IMR-90 (cell line): ENCODE measurements at regions not wholly inside any gene's neighbourhood (a gene's known extent, or its start where the extent isn't known, plus 50 kb on each side); places are given as distances from the start of the nearest gene placed in this dataset.

ENCODE experiments used
- ATAC-seq: fragments of 200-7000 bp; cut with Tn5 transposase; 2 replicates; pipeline ENCODE4 v1.9.1; 2020; ENCODE audit warnings: low read depth, mild to moderate bottlenecking, moderate library complexity
- BruUV-seq: library from RNA; stranded (reverse); fragments of 400-500 nt; replicated peaks from 2 replicates; lab custom pipeline; 2021; lab: Mats Ljungman, UMichigan
- CTCF ChIA-PET: fragments of 300-600 bp; formaldehyde crosslinking; extraction: SDS; loops from one replicate; lab custom pipeline; 2021; ENCODE audit warnings: antibody characterized with exemption; lab: Yijun Ruan, JAX
- POLR2A ChIA-PET: fragments of 300-600 bp; sonication (Branson Sonifier 250); formaldehyde crosslinking; loops from one replicate; lab custom pipeline; 2022; ENCODE audit warnings: antibody characterized with exemption; ENCODE audit not compliant: unreplicated experiment; lab: Charles Lee
- DNase-seq: peaks from one replicate; pipeline ENCODE4 v3.0.0; 2013
- H2AFZ ChIP-seq: replicated peaks from 2 replicates; pipeline ENCODE3; 2013; ENCODE audit warnings: low read length, mild to moderate bottlenecking; ENCODE audit not compliant: poor library complexity
- H2AK5ac ChIP-seq: 2 replicates; pipeline ENCODE4 v1.6.1; 2013; ENCODE audit warnings: low read depth, low read length, inconsistent platforms
- H2AK9ac ChIP-seq: replicated peaks from 2 replicates; pipeline ENCODE3; 2013; ENCODE audit warnings: mild to moderate bottlenecking, low read depth, low read length, moderate library complexity; ENCODE audit not compliant: poor library complexity
- H2BK120ac ChIP-seq: 2 replicates; pipeline ENCODE4 v1.6.1; 2013; ENCODE audit warnings: low read depth, low read length, inconsistent platforms
- H2BK15ac ChIP-seq: 3 replicates; pipeline ENCODE4 v1.6.1; 2013; ENCODE audit warnings: low read depth, low read length, inconsistent platforms
- H2BK20ac ChIP-seq: 2 replicates; pipeline ENCODE4 v1.6.1; 2013; ENCODE audit warnings: low read depth, mild to moderate bottlenecking, inconsistent platforms, low read length, moderate library complexity
- H2BK5ac ChIP-seq: 2 replicates; pipeline ENCODE4 v1.6.1; 2013; ENCODE audit warnings: mild to moderate bottlenecking, low read depth, low read length, inconsistent platforms; ENCODE audit not compliant: poor library complexity, severe bottlenecking
- H3K14ac ChIP-seq: replicated peaks from 2 replicates; pipeline ENCODE4 v1.6.1; 2013; ENCODE audit warnings: low read depth, low read length, inconsistent platforms
- H3K18ac ChIP-seq: 2 replicates; pipeline ENCODE4 v1.6.1; 2013; ENCODE audit warnings: low read depth, low read length, control low read depth
- H3K23ac ChIP-seq: 2 replicates; pipeline ENCODE4 v1.6.1; 2013; ENCODE audit warnings: low read depth, low read length, inconsistent platforms
- H3K27ac ChIP-seq: 2 replicates; pipeline ENCODE4 v1.5.1; 2013; ENCODE audit warnings: mild to moderate bottlenecking, control low read depth, low read length; ENCODE audit not compliant: insufficient read depth
- H3K27me3 ChIP-seq: 2 replicates; pipeline ENCODE4 v1.6.1; 2013; ENCODE audit warnings: low read length; ENCODE audit not compliant: control insufficient read depth, insufficient read depth
- H3K36me3 ChIP-seq: 2 replicates; pipeline ENCODE4 v1.6.1; 2013; ENCODE audit warnings: low read length, mixed read lengths; ENCODE audit not compliant: control insufficient read depth, insufficient read depth
- H3K4ac ChIP-seq: 2 replicates; pipeline ENCODE4 v1.6.1; 2013; ENCODE audit warnings: low read depth, low read length, inconsistent platforms
- H3K4me1 ChIP-seq: 2 replicates; pipeline ENCODE4 v1.6.1; 2013; ENCODE audit warnings: low read length, mixed read lengths; ENCODE audit not compliant: control insufficient read depth, insufficient read depth
- H3K4me2 ChIP-seq: 2 replicates; pipeline ENCODE4 v1.6.1; 2013; ENCODE audit warnings: low read depth, mild to moderate bottlenecking, control low read depth, low read length, moderate library complexity
- H3K4me3 ChIP-seq: 2 replicates; pipeline ENCODE4 v1.5.1; 2013; ENCODE audit warnings: low read depth, mild to moderate bottlenecking, control low read depth, low read length, moderate library complexity; ENCODE audit not compliant: insufficient read depth
- H3K56ac ChIP-seq: 2 replicates; pipeline ENCODE4 v1.6.1; 2013; ENCODE audit warnings: low read length, inconsistent platforms; ENCODE audit not compliant: insufficient read depth; ENCODE audit errors: extremely low read depth
- H3K79me1 ChIP-seq, 2 experiments: 2 replicates each; pipeline ENCODE4 v1.6.1; 2013; ENCODE audit warnings: low read length in 2 of 2, inconsistent platforms in 1 of 2, low read depth in 1 of 2
- H3K9ac ChIP-seq: 2 replicates; pipeline ENCODE4 v1.6.1; 2013; ENCODE audit warnings: low read depth, low read length, control low read depth
- H3K9me1 ChIP-seq: 2 replicates; pipeline ENCODE4 v1.6.1; 2013; ENCODE audit warnings: low read length, inconsistent platforms; ENCODE audit not compliant: insufficient read depth
- H3K9me3 ChIP-seq: 2 replicates; pipeline ENCODE4 v1.6.1; 2013; ENCODE audit warnings: low read length; ENCODE audit not compliant: control insufficient read depth, insufficient read depth
- H4K20me1 ChIP-seq: 2 replicates; pipeline ENCODE4 v1.6.1; 2013; ENCODE audit warnings: low read length, inconsistent platforms; ENCODE audit not compliant: insufficient read depth
- H4K5ac ChIP-seq: 2 replicates; pipeline ENCODE4 v1.6.1; 2013; ENCODE audit warnings: mild to moderate bottlenecking, low read depth, low read length, control low read depth
- H4K8ac ChIP-seq, 2 experiments: 2 replicates each; pipeline ENCODE4 v1.6.1; 2013; ENCODE audit warnings: low read depth in 2 of 2, low read length in 2 of 2, control low read depth in 1 of 2, inconsistent platforms in 1 of 2
- H4K91ac ChIP-seq: 2 replicates; pipeline ENCODE4 v1.6.1; 2013; ENCODE audit warnings: low read depth, low read length, inconsistent platforms; ENCODE audit not compliant: insufficient read depth
- BHLHE40 ChIP-seq: fragments of 150-350 bp; IDR thresholded peaks from 2 replicates; pipeline ENCODE4 v1.6.1; 2016; ENCODE audit warnings: mild to moderate bottlenecking, low read depth, low read length
- CEBPB ChIP-seq: IDR thresholded peaks from 2 replicates; pipeline ENCODE4 v1.6.1; 2012; ENCODE audit warnings: low read depth, low read length, improper control_type of control experiment
- FOS ChIP-seq: fragments of 150-350 bp; IDR thresholded peaks from 2 replicates; pipeline ENCODE4 v1.6.1; 2016; ENCODE audit warnings: low read depth, low read length
- MAFK ChIP-seq: IDR thresholded peaks from 2 replicates; pipeline ENCODE4 v1.6.1; 2012; ENCODE audit warnings: low read depth, low read length, improper control_type of control experiment
- MAZ ChIP-seq: IDR thresholded peaks from 2 replicates; pipeline ENCODE4 v1.6.1; 2012; ENCODE audit warnings: low read depth, mild to moderate bottlenecking, low read length, improper control_type of control experiment, moderate library complexity, borderline replicate concordance
- MXI1 ChIP-seq: IDR thresholded peaks from 2 replicates; pipeline ENCODE4 v1.6.1; 2012; ENCODE audit warnings: low read depth, mild to moderate bottlenecking, low read length, moderate library complexity, borderline replicate concordance
- NFE2L2 ChIP-seq: fragments of 150-350 bp; IDR thresholded peaks from 2 replicates; pipeline ENCODE4 v1.6.1; 2016; ENCODE audit warnings: low read depth, mild to moderate bottlenecking, low read length
- RCOR1 ChIP-seq: IDR thresholded peaks from 2 replicates; pipeline ENCODE4 v1.6.1; 2012; ENCODE audit warnings: mild to moderate bottlenecking, low read length, improper control_type of control experiment; ENCODE audit not compliant: insufficient replicate concordance
- WGBS, 2 experiments: methylation state at CpG; one replicate each; pipeline versions ENCODE4 v1.1.5 to v1.1.7; 2013; ENCODE audit warnings: missing lambda C conversion rate in 2 of 2; ENCODE audit not compliant: insufficient read length in 1 of 2; ENCODE audit errors: extremely low coverage in 2 of 2; 5-methylcytosine and 5-hydroxymethylcytosine counted together
- dilution Hi-C: fragments of 300-500 bp; cut with HindIII; formaldehyde crosslinking; loops from one replicate; pipeline ENCODE4 v1.14.3; 2018; ENCODE audit warnings: low sequenced_read_pairs; ENCODE audit not compliant: unreplicated experiment
- in situ Hi-C: fragments of 300-500 bp; cut with MboI; formaldehyde crosslinking; loops from 3 replicates; pipeline ENCODE4 v1.14.3; 2019; ENCODE audit warnings: low sequenced_read_pairs, inconsistent platforms, mixed read lengths
- intact Hi-C: fragments of 100-400 bp; cut with micrococcal nuclease; formaldehyde crosslinking; loops from 2 replicates; pipeline ENCODE4 v1.10.0; 2022

DNA sequence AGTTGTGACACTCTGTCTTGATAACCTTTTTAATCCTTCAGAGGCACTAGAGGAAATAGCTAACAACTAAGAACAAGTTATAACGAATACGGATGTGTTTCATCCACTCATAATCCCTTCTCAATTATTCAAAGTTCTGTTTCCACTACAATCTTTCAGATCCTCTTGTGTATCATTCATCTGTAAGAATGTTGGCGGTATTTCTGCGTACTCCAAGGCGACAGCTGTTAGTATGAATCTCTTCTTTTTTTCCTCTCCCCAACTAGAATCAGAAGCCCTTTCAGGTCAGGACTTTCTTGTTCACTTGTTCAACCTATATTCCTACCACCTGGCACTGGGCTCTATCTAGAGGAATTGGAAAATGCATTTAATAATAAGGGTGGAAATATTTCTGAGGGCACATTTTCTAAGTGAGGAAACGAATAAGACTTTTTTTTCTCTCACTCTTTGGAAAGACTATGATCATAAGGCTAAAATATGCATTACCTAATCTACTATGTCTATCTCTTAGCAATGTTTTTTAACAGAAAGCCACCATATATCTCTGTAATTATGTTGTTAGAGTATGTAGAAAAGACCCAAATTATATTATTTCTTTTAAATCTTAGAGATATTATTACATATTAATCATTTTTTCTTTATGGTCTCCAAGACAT, 492.9 kb downstream of the PCDH20 start:
- Histone ChIP-seq H3K23ac (no peak overlapping the region), H2AK5ac (no peak overlapping the region), H3K27me3 (no peaks in the 10 kb centered on the region), H4K91ac (no peak overlapping the region), H4K8ac (no peak overlapping the region), H3K4me3 (no peak overlapping the region), H2BK15ac (no peak overlapping the region), H3K4me1 (no peaks in the 10 kb centered on the region), H3K56ac (no peak overlapping the region), H2AFZ (no peak overlapping the region), H3K27ac (no peak overlapping the region), H2BK5ac (no peak overlapping the region), H4K5ac (no peak overlapping the region), H3K9ac (no peak overlapping the region), H3K9me3 (peaks cover 1% of the 10 kb centered on the region), H3K18ac (no peak overlapping the region), H3K79me1 (no peaks in the 10 kb centered on the region), H3K4me2 (no peak overlapping the region), H3K9me1 (no peaks in the 10 kb centered on the region), H3K4ac (no peak overlapping the region), H2BK20ac (no peak overlapping the region), H4K20me1 (no peaks in the 10 kb centered on the region), H2AK9ac (no peak overlapping the region), H3K36me3 (no peaks in the 10 kb centered on the region), H3K14ac (no peak overlapping the region), H2BK120ac (no peak overlapping the region)
- ChIA-PET POLR2A (no interaction called here), CTCF (no interaction called here)
- in situ Hi-C loops (no loop called here), dilution Hi-C loops (no loop called here), intact Hi-C loops (no loop called here)
- no peak for TF ChIP-seq NFE2L2
- TF ChIP-seq CEBPB = no peak
- no peak for TF ChIP-seq RCOR1
- TF ChIP-seq MXI1 = no peak
- no peak for TF ChIP-seq MAFK
- no peak for TF ChIP-seq BHLHE40
- no peak for TF ChIP-seq MAZ
- TF ChIP-seq FOS = no peak
- no TSS peak for BruUV-seq
- DNase-seq = no peak
- ATAC-seq = no peak
- no CpG with 5 or more reads among the region's 6 CpGs for WGBS, 2 experiments
